Peyer's patch (tissue), 4 donors: ENCODE measurements at regions not wholly inside any gene's neighbourhood (a gene's known extent, or its start where the extent isn't known, plus 50 kb on each side); places are given as distances from the start of the nearest gene placed in this dataset.

ENCODE experiments used
- DNase-seq, 3 donors: peaks; one replicate each; pipeline ENCODE4 v3.0.0-alpha.2; 2017 to 2019
- H3K27ac ChIP-seq, 4 donors: fragments of 200-600 bp; sonication (generic); one replicate each; pipeline ENCODE4 v1.5.1; 2016 to 2019
- H3K27me3 ChIP-seq, 2 donors: fragments of 200-600 bp; sonication (generic); one replicate each; pipeline ENCODE4 v1.5.1; 2019
- H3K36me3 ChIP-seq, 3 donors: fragments of 200-600 bp; sonication (generic); one replicate each; pipeline ENCODE4 v1.5.1; 2016 to 2019
- H3K4me1 ChIP-seq, 4 donors: fragments of 200-600 bp; sonication (generic); one replicate each; pipeline ENCODE4 v1.5.1; 2016 to 2019
- H3K4me3 ChIP-seq, 4 donors: fragments of 200-600 bp; sonication (generic); 1 replicate in 3 of 4; 2 replicates in 1 of 4; pipeline ENCODE4 v1.5.1; 2016 to 2019; ENCODE audit warnings: mild to moderate bottlenecking in 1 of 4
- H3K9me3 ChIP-seq, 4 donors: fragments of 200-600 bp; sonication (generic); one replicate each; pipeline ENCODE4 v1.5.1; 2016 to 2019; ENCODE audit warnings: mild to moderate bottlenecking in 1 of 4
- POLR2A ChIP-seq, 2 donors: fragments of 450-650 bp; IDR thresholded peaks; one replicate each; pipeline ENCODE4 v1.5.1; 2017; ENCODE audit warnings: antibody characterized with exemption in 2 of 2, mild to moderate bottlenecking in 2 of 2, moderate library complexity in 2 of 2
- TF ChIP-seq, protein P1 (sequence below), 6 experiments: fragments of 450-650 bp in 4 of 6; fragments of 200-600 bp in 2 of 6; sonication (generic) in 1 of 6; IDR thresholded peaks; one replicate each; pipeline ENCODE4 v1.5.1; 2017 to 2019; ENCODE audit warnings: antibody characterized with exemption in 6 of 6, mild to moderate bottlenecking in 3 of 6, moderate library complexity in 1 of 6

DNA sequence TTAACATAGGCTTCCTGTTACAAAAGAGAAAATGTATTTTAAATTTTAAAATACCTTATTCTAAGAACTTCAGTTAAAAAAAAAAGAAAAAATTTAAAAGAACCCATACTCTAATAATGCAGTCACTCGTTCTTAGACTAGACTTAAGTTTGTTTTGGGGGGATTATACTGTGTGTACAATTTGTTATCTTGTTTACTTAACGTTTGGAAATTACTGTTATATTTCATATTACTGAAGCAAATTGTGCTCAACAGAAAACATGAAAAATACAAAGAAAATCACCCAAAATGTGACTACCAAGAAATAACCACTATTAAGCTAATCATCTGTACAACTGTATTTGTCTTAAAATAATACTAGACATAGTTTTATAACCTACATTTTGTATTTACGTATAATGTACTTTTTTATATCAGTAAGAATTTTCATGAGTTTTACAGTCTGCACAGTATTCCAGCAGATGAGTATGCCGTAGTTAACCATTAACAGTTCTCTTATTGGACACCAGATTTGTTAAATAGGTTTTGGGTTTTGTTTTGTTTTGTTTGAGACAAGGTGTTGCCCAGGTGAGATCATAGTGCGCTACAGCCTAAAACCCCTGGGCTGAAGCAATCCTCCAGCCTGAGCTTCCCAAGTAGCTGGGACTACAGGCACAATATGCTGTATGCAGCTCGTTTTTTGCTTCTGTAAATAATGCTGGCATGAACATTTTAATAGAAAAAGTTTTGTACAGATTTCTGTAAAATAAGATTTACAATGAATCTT, 88.8 kb upstream of the CHD2 start:
- no peak for TF ChIP-seq POLR2A (IDR thresholded peaks at IDR 0.05)
- TF ChIP-seq, protein P1, sequence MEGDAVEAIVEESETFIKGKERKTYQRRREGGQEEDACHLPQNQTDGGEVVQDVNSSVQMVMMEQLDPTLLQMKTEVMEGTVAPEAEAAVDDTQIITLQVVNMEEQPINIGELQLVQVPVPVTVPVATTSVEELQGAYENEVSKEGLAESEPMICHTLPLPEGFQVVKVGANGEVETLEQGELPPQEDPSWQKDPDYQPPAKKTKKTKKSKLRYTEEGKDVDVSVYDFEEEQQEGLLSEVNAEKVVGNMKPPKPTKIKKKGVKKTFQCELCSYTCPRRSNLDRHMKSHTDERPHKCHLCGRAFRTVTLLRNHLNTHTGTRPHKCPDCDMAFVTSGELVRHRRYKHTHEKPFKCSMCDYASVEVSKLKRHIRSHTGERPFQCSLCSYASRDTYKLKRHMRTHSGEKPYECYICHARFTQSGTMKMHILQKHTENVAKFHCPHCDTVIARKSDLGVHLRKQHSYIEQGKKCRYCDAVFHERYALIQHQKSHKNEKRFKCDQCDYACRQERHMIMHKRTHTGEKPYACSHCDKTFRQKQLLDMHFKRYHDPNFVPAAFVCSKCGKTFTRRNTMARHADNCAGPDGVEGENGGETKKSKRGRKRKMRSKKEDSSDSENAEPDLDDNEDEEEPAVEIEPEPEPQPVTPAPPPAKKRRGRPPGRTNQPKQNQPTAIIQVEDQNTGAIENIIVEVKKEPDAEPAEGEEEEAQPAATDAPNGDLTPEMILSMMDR (IDR thresholded peaks at IDR 0.05), result no peak
- DNase-seq, result no peak
- H3K4me1 ChIP-seq, result peaks cover 0 to 16% (median 5%) of the 10 kb centered on the region in 4 donors
- no peaks in the 10 kb centered on the region for H3K9me3 ChIP-seq
- H3K36me3 ChIP-seq, result no peaks in the 10 kb centered on the region
- no peaks in the 10 kb centered on the region for H3K27me3 ChIP-seq
- H3K4me3 ChIP-seq, result peak overlapping the region in 2 of 4 donors; percentile 14 to 55
- peak overlapping the region; percentile 62 to 97 (median 96) for H3K27ac ChIP-seq

DNA sequence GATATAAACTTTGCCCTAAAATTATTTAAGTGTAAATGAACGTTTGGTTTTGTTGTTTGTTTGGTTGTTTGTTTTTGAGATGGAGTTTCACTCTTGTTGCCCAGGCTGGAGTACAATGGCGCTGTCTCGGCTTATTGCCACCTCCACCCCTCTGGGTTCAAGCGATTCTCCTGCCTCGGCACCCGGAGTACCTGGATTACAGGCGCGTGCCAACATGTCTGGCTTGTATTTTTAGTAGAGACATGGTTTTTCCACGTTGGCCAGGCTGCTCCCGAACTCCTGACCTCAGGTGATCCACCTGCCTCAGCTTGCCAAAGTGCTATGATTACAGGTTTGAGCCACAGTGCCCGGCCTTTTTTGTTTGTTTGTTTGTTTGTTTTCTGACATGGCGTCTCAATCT, 87.9 kb upstream of the CHD2 start:
- Histone ChIP-seq H3K9me3 (no peaks in the 10 kb centered on the region), H3K27ac (peak overlapping the region in 1 of 4 donors; percentile 97), H3K36me3 (no peaks in the 10 kb centered on the region), H3K4me1 (peaks cover 0 to 16% (median 6%) of the 10 kb centered on the region in 4 donors), H3K4me3 (peak overlapping the region in 1 of 4 donors; percentile 55), H3K27me3 (no peaks in the 10 kb centered on the region)
- DNase-seq, result peak in 1 of 3 donors; percentile 54
- no peak for TF ChIP-seq POLR2A (IDR thresholded peaks at IDR 0.05)
- TF ChIP-seq, protein P1 (IDR thresholded peaks at IDR 0.05), result no peak

DNA sequence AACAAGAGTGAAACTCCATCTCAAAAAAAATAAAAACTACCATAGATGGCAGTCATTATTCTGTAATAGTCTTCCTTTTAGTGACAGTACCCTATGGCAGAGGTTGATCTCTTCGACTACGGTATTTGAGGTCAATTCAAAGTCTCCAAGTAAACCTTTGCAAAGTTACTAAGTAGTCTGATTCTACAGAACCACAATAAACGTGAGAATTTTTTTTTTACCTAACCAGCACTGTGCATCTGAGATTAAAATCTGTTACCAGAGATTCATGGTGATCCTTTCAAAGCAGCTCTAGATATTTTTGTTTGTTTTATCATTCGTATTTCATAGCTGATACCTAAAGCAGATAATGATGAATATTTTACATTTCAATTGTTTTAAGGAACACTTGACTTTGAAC, 86.6 kb upstream of the CHD2 start:
- Histone ChIP-seq H3K27me3 (no peaks in the 10 kb centered on the region), H3K4me1 (peaks cover 0 to 11% (median 3%) of the 10 kb centered on the region in 4 donors), H3K36me3 (no peaks in the 10 kb centered on the region), H3K9me3 (no peaks in the 10 kb centered on the region), H3K27ac (peak overlapping the region in 1 of 4 donors; percentile 40), H3K4me3 (no peak overlapping the region)
- TF ChIP-seq, protein P1 (IDR thresholded peaks at IDR 0.05), result no peak
- no peak for TF ChIP-seq POLR2A (IDR thresholded peaks at IDR 0.05)
- DNase-seq, result no peak

- TF ChIP-seq, protein P1 (IDR thresholded peaks at IDR 0.05), result no peak
- TF ChIP-seq POLR2A (IDR thresholded peaks at IDR 0.05), result no peak
- peak in 2 of 3 donors; percentile 51 to 62 for DNase-seq
Observed at GRCh38 chr15:92817339-92817886, 82.7 kb upstream of the CHD2 start.

GRCh38 chr15:92818651-92819277, 81.4 kb upstream of the CHD2 start:
- no peak for TF ChIP-seq POLR2A (IDR thresholded peaks at IDR 0.05)
- TF ChIP-seq, protein P1 (IDR thresholded peaks at IDR 0.05), result no peak
- Histone ChIP-seq H3K27ac (peak overlapping the region in 1 of 4 donors; percentile 77), H3K4me3 (no peak overlapping the region), H3K9me3 (no peaks in the 10 kb centered on the region), H3K27me3 (no peaks in the 10 kb centered on the region), H3K36me3 (no peaks in the 10 kb centered on the region), H3K4me1 (peaks cover 0 to 17% (median 5%) of the 10 kb centered on the region in 4 donors)
- DNase-seq, result no peak

More at GRCh38 chr15:92817339-92817886, 82.7 kb upstream of the CHD2 start:
- peak overlapping the region in 2 of 4 donors; percentile 10 to 11 for H3K4me3 ChIP-seq
- peaks cover 0 to 17% (median 5%) of the 10 kb centered on the region in 4 donors for H3K4me1 ChIP-seq
- no peaks in the 10 kb centered on the region for H3K27me3 ChIP-seq
- H3K36me3 ChIP-seq, result no peaks in the 10 kb centered on the region
- H3K27ac ChIP-seq, result peak overlapping the region in 3 of 4 donors; percentile 44 to 77 (median 63)
- no peaks in the 10 kb centered on the region for H3K9me3 ChIP-seq
